BLaER1 (cell line): ENCODE measurements at regions not wholly inside any gene's neighbourhood (a gene's known extent, or its start where the extent isn't known, plus 50 kb on each side); places are given as distances from the start of the nearest gene placed in this dataset.

Source experiments
- H3K27ac ChIP-seq: shearing (Covaris generic); formaldehyde crosslinking; 2 replicates; pipeline ENCODE4 v1.8.1; 2022
- H3K27me3 ChIP-seq: shearing (Covaris generic); formaldehyde crosslinking; 2 replicates; pipeline ENCODE4 v1.8.1; 2022
- H3K36me3 ChIP-seq: shearing (Covaris generic); formaldehyde crosslinking; 2 replicates; pipeline ENCODE4 v1.8.1; 2022
- H3K4me1 ChIP-seq: shearing (Covaris generic); formaldehyde crosslinking; 2 replicates; pipeline ENCODE4 v1.8.1; 2022
- H3K4me2 ChIP-seq: shearing (Covaris generic); formaldehyde crosslinking; 2 replicates; pipeline ENCODE4 v1.8.1; 2022
- H3K4me3 ChIP-seq: shearing (Covaris generic); formaldehyde crosslinking; 2 replicates; pipeline ENCODE4 v1.8.1; 2022
- H3K9ac ChIP-seq: shearing (Covaris generic); formaldehyde crosslinking; 2 replicates; pipeline ENCODE4 v1.8.1; 2022
- H3K9me3 ChIP-seq: shearing (Covaris generic); formaldehyde crosslinking; 2 replicates; pipeline ENCODE4 v1.8.1; 2022
- H4K20me1 ChIP-seq: shearing (Covaris generic); formaldehyde crosslinking; 2 replicates; pipeline ENCODE4 v1.8.1; 2022
- Cebpa-rat ChIP-seq: shearing (Covaris generic); IDR thresholded peaks from 2 replicates; pipeline ENCODE4 v1.8.1; 2022

DNA sequence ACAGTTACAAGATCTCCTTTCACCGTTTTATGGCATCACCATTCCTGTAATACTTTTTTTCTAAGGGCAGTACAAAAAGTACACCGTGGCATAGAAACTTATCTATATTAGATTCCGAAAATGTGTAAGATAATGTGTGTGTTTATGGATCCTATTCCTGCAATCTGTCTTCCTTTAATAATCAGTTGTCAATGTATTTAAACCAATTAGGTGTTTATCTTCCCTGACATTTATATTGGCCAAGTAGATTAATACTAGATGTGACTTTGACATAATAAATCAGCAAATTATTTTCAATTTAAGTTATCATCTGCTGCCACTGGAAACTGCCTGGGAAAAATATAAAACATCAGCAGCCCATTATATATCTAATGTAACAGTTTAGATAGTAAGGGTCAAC lies 770.3 kb upstream of the ADGRL2 start:
- no peak for TF ChIP-seq Cebpa-rat
- Histone ChIP-seq H3K36me3 (no peaks in the 10 kb centered on the region), H4K20me1 (no peaks in the 10 kb centered on the region), H3K4me1 (no peaks in the 10 kb centered on the region), H3K9ac (no peak overlapping the region), H3K9me3 (no peaks in the 10 kb centered on the region), H3K27me3 (no peaks in the 10 kb centered on the region), H3K4me3 (no peak overlapping the region), H3K4me2 (no peak overlapping the region), H3K27ac (no peak overlapping the region)

DNA sequence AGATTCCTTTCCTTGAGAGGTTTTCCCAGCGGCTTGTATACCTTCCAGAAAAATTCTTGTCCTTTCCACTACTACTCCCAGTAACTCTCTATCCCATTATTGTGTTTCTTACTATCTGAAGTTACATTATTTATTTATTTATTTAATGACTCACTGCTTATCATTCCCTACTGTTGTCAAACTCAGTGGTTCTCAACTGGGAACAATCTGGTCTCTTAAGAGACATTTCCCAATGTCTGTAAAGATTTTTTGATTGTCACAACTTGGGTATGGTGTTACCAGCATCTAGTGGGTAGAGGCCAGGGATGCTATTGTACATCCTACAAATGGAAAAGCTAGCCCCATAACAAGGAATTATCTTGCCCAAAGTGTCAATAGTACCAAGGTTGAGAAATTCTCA lies 771.5 kb upstream of the ADGRL2 start:
- Histone ChIP-seq H3K36me3 (no peaks in the 10 kb centered on the region), H4K20me1 (no peaks in the 10 kb centered on the region), H3K4me2 (no peak overlapping the region)

DNA sequence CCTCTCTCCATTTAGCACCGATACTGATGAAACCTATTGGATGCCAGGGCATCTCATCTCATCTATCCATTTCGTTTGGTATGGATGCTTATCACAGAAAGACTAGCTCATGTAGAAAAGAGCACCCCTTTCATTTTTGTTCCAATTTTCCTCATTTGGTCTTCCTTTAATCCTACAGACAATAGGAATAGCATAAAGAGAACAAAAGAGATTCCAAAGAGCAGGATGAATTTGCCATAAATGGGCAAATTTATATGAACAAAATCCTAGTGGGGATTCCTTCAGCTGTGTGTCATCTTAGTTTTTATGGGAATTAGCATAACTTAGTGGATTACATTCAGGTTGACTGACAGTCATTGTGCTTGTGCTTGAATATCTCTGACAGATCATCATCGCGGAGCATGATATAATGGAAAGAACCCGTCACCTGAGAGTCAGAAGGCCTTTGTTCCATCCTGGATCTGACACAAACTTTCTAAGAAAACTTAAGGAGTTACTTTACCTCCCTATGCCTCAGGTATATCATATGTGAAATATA lies 777.5 kb upstream of the ADGRL2 start:
- Histone ChIP-seq H4K20me1 (no peaks in the 10 kb centered on the region), H3K27ac (no peak overlapping the region), H3K36me3 (no peaks in the 10 kb centered on the region), H3K4me3 (no peak overlapping the region), H3K9ac (no peak overlapping the region), H3K27me3 (no peaks in the 10 kb centered on the region), H3K9me3 (no peaks in the 10 kb centered on the region), H3K4me1 (no peaks in the 10 kb centered on the region), H3K4me2 (no peak overlapping the region)
- no peak for TF ChIP-seq Cebpa-rat

More for the DNA sequence above, 771.5 kb upstream of the ADGRL2 start:
- no peak overlapping the region for H3K4me3 ChIP-seq
- H3K27ac ChIP-seq = no peak overlapping the region
- no peaks in the 10 kb centered on the region for H3K27me3 ChIP-seq
- H3K9ac ChIP-seq = no peak overlapping the region
- H3K9me3 ChIP-seq = no peaks in the 10 kb centered on the region
- no peak for TF ChIP-seq Cebpa-rat
- H3K4me1 ChIP-seq = no peaks in the 10 kb centered on the region

DNA sequence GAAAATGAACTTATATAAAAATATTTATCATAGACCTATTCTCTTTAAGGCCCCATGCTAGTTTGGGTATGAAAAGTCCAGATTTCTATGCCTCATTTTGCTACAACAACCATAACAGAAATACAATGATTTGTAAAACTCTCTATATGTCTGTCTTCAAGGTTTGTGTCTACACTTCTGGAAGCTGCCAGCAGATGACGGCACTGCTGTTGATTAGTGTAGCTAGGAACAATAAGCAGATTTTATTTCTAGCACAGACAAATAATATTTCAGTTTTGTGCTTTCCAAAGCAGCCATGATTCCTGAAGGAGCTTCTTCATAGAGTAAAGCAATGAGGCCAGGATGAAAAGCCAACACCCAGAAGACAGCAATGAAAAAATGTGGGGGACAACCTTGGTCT lies 779.6 kb upstream of the ADGRL2 start:
- no peak for TF ChIP-seq Cebpa-rat
- no peak overlapping the region for H3K27ac ChIP-seq
- no peak overlapping the region for H3K4me3 ChIP-seq
- no peak overlapping the region for H3K4me2 ChIP-seq
- no peaks in the 10 kb centered on the region for H3K27me3 ChIP-seq
- H3K4me1 ChIP-seq = no peaks in the 10 kb centered on the region
- H3K9me3 ChIP-seq = no peaks in the 10 kb centered on the region
- H4K20me1 ChIP-seq = no peaks in the 10 kb centered on the region
- no peaks in the 10 kb centered on the region for H3K36me3 ChIP-seq
- H3K9ac ChIP-seq = no peak overlapping the region

DNA sequence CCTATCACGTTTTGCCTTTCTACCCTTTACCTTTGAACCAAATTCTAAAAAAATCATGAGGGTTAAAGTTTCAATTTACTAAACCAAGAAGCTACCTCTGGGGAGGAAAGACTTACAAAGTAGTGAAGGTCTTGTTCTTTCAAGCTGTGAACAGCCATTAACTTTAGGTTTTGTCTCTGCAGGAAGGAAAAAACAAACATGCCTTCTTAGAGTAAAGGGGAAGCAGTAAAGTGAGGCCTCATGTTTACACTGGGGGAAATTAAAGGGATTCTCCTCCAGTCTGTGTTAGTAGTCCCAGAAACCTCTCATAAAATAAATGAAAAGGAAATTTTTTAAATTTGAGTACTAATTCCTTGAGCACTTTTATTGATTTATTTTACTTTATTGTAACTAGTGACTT lies 780.2 kb upstream of the ADGRL2 start:
- no peaks in the 10 kb centered on the region for H3K27me3 ChIP-seq

DNA sequence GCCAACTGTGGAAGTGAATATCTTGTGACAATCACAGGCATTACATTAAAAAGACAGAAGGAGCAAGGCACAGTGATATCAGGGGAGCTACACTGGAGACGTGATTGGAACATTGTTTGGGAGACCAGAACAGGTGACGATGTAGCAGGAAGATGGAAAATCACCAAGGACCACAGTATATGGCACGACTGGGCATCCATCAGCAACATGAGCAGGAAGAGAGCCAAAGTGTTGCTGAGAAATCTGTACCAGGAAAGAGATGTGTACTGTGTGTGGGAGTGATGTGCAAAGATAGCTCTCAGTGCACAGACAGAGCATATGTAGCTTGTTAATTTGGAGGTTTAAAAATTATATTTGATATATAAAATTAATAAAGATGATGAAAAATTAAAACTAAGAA lies 790.6 kb upstream of the ADGRL2 start:
- H3K36me3 ChIP-seq = no peaks in the 10 kb centered on the region

More for the DNA sequence above, 780.2 kb upstream of the ADGRL2 start:
- Histone ChIP-seq H3K4me3 (no peak overlapping the region), H3K4me1 (no peaks in the 10 kb centered on the region), H3K36me3 (no peaks in the 10 kb centered on the region), H3K4me2 (no peak overlapping the region), H3K9ac (no peak overlapping the region), H3K9me3 (no peaks in the 10 kb centered on the region), H3K27ac (no peak overlapping the region), H4K20me1 (no peaks in the 10 kb centered on the region)
- TF ChIP-seq Cebpa-rat = no peak

DNA sequence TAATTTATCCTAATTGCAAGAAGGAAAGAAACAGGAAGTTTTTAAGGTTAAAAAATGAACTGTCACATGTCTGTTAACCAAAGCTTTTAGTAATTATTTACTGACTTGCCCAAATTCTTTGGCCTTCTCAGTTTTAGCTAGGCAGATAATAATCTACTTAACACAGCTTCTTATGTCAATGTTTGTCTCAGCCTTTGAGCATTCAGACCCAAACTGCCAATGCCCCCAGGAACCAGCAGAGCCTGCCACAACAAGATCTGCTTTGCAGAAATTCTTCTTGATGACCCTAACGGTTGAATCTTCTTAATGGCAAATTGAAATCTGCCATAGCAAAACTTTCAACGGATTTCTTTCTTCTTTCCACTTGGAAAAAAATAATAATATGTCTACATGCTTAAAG lies 792.4 kb upstream of the ADGRL2 start:
- Histone ChIP-seq H3K4me3 (no peak overlapping the region), H3K27ac (no peak overlapping the region), H3K36me3 (no peaks in the 10 kb centered on the region), H4K20me1 (no peaks in the 10 kb centered on the region), H3K9ac (no peak overlapping the region), H3K4me1 (no peaks in the 10 kb centered on the region), H3K9me3 (no peaks in the 10 kb centered on the region), H3K27me3 (no peaks in the 10 kb centered on the region), H3K4me2 (no peak overlapping the region)
- no peak for TF ChIP-seq Cebpa-rat

More for the DNA sequence above, 790.6 kb upstream of the ADGRL2 start:
- Histone ChIP-seq H3K9ac (no peak overlapping the region), H3K27me3 (no peaks in the 10 kb centered on the region), H4K20me1 (no peaks in the 10 kb centered on the region), H3K9me3 (no peaks in the 10 kb centered on the region), H3K4me2 (no peak overlapping the region), H3K4me3 (no peak overlapping the region), H3K27ac (no peak overlapping the region), H3K4me1 (no peaks in the 10 kb centered on the region)
- no peak for TF ChIP-seq Cebpa-rat

DNA sequence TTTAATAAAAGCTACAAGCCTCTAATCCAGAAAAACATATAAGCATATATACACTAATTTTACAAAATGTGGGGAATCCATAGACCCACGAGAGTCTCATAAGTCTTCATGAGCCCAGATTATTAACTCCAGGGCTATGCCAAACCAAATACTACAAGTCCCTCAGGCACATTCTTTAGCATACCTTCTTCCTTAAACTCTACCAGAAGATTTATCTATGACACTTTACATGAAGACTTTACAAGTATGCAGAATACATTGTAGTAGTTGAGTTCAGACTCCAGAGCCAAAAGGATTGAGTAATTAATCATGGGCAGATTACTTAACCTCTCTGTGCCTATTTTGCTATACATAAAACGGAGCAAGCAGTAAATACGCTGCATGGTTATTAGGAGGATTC lies 793.7 kb upstream of the ADGRL2 start:
- H3K36me3 ChIP-seq = no peaks in the 10 kb centered on the region
- no peak overlapping the region for H3K4me3 ChIP-seq
- no peak overlapping the region for H3K4me2 ChIP-seq
- H3K9me3 ChIP-seq = no peaks in the 10 kb centered on the region
- H4K20me1 ChIP-seq = no peaks in the 10 kb centered on the region
- H3K27me3 ChIP-seq = no peaks in the 10 kb centered on the region
- no peak overlapping the region for H3K27ac ChIP-seq
- no peak overlapping the region for H3K9ac ChIP-seq
- H3K4me1 ChIP-seq = no peaks in the 10 kb centered on the region
- TF ChIP-seq Cebpa-rat = no peak

DNA sequence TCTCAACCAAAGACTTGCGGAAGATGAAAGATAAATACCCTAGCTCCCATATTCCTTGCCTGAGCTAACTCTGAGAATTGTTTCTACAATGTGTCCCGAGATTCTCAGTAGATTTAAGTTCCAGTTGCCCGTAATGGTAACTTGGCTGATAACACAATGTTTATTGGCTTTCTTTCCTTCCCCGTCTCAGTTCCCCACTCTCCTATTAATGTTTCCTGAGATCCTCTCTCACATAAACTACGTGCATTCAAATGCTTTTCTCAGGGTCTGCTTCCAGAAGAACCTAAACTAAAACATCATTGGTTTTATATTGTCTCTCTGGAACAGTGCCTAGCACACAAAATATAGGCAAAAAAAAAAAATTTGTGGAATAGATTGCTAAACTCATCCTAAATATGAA lies 794.2 kb upstream of the ADGRL2 start:
- Histone ChIP-seq H3K36me3 (no peaks in the 10 kb centered on the region), H4K20me1 (no peaks in the 10 kb centered on the region), H3K4me3 (no peak overlapping the region), H3K9ac (no peak overlapping the region), H3K27me3 (no peaks in the 10 kb centered on the region), H3K9me3 (peaks cover 1% of the 10 kb centered on the region; the same call in 1 of the 2 replicates), H3K4me1 (no peaks in the 10 kb centered on the region), H3K4me2 (no peak overlapping the region), H3K27ac (no peak overlapping the region)
- no peak for TF ChIP-seq Cebpa-rat

DNA sequence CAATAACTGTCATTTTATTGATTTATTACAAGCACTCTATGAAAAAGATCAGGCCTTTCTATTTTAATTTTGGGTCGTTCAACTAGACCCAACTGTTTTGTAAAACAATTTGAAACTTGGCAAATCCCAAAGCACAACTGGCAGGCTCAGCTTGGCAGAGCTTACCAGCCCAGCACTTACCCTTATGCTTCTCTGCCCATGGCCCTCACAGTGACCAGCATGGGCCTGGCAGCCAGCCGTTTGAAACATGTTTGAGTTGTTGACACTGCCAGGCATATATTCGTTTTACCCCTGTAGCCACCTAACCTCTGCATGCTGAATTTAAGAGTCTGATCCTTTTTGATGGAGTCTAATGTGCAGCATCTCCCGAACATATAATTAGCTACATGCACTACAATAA lies 796.7 kb upstream of the ADGRL2 start:
- no peaks in the 10 kb centered on the region for H3K4me1 ChIP-seq
- no peak overlapping the region for H3K27ac ChIP-seq
- no peaks in the 10 kb centered on the region for H4K20me1 ChIP-seq

DNA sequence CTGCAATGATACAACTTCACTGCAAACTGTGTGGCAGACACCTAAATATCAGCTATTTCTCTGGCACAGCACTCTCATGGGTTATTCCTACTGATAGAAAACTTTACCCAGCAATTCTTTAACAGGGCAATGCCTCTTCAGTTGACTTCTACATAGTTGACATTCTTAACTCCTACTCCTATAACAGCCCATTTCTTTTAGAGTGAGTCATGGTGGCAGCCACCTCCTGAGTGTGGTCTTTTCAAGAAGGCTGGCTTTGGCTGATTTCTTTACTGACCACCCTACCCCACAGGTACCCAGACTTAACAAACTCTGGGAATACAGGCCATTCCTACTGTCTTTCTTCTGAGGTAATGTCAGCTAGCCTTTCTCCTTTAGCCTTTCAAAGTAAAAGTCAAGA lies 805.8 kb upstream of the ADGRL2 start:
- Histone ChIP-seq H3K27ac (no peak overlapping the region), H3K4me2 (peak overlapping the region; percentile 14), H3K9ac (no peak overlapping the region), H3K4me1 (0 out of 2 replicates have a peak, but pooled peaks cover 6% of the 10 kb centered on the region), H3K27me3 (no peaks in the 10 kb centered on the region), H3K4me3 (no peak overlapping the region), H3K9me3 (no peaks in the 10 kb centered on the region), H4K20me1 (no peaks in the 10 kb centered on the region), H3K36me3 (no peaks in the 10 kb centered on the region)
- no peak for TF ChIP-seq Cebpa-rat

More for the DNA sequence above, 796.7 kb upstream of the ADGRL2 start:
- Histone ChIP-seq H3K9me3 (peaks cover 5% of the 10 kb centered on the region; the same call in 1 of the 2 replicates), H3K27me3 (no peaks in the 10 kb centered on the region), H3K4me2 (no peak overlapping the region), H3K9ac (no peak overlapping the region), H3K4me3 (no peak overlapping the region), H3K36me3 (no peaks in the 10 kb centered on the region)
- TF ChIP-seq Cebpa-rat = no peak
